HUES48 (cell line): ENCODE measurements at regions not wholly inside any gene's neighbourhood (a gene's known extent, or its start where the extent isn't known, plus 50 kb on each side); places are given as distances from the start of the nearest gene placed in this dataset.

ENCODE experiments used
- H3K27ac ChIP-seq: one replicate; pipeline ENCODE4 v1.7.0; 2013; ENCODE audit warnings: low read depth, low read length, inconsistent platforms
- H3K27me3 ChIP-seq: 2 replicates; pipeline ENCODE4 v1.6.1; 2013; ENCODE audit warnings: mild to moderate bottlenecking, low read length; ENCODE audit not compliant: control insufficient read depth, insufficient read depth
- H3K36me3 ChIP-seq: 2 replicates; pipeline ENCODE4 v1.6.1; 2013; ENCODE audit warnings: low read length; ENCODE audit not compliant: control insufficient read depth, insufficient read depth
- H3K4me1 ChIP-seq: 2 replicates; pipeline ENCODE4 v1.6.1; 2013; ENCODE audit warnings: mild to moderate bottlenecking, low read length; ENCODE audit not compliant: control insufficient read depth, insufficient read depth
- H3K4me3 ChIP-seq: 2 replicates; pipeline ENCODE4 v1.5.1; 2013; ENCODE audit warnings: mild to moderate bottlenecking, low read depth, low read length
- H3K9ac ChIP-seq: 2 replicates; pipeline ENCODE4 v1.6.1; 2013; ENCODE audit warnings: mild to moderate bottlenecking, low read depth, low read length, moderate library complexity
- H3K9me3 ChIP-seq: 2 replicates; pipeline ENCODE4 v1.6.1; 2013; ENCODE audit warnings: low read length; ENCODE audit not compliant: control insufficient read depth, insufficient read depth

DNA sequence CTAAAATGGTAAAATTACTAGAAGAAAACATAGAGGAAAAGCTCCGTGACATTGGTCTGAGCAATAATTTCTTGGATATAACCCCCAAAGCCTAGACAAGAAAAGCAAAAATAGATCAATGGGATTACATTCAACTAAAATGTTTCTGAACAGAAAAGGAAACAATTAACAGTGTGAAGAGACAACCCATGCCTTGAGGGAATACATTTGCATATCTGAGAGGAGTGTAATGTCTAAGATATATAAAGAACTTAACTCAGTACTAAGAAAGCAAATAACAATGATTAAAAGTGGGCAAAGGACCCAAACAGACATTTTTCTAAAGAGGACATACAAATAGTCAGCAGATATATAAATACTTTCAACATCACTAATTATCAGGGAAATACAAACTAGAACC is 206.2 kb downstream of the VAPA start:
- Histone ChIP-seq H3K9me3 (peaks cover 7% of the 10 kb centered on the region; the same call in 1 of the 2 replicates), H3K36me3 (no peaks in the 10 kb centered on the region), H3K4me1 (peaks cover 19% of the 10 kb centered on the region), H3K9ac (no peak overlapping the region), H3K4me3 (no peak overlapping the region), H3K27me3 (no peaks in the 10 kb centered on the region), H3K27ac (no peak overlapping the region)

DNA sequence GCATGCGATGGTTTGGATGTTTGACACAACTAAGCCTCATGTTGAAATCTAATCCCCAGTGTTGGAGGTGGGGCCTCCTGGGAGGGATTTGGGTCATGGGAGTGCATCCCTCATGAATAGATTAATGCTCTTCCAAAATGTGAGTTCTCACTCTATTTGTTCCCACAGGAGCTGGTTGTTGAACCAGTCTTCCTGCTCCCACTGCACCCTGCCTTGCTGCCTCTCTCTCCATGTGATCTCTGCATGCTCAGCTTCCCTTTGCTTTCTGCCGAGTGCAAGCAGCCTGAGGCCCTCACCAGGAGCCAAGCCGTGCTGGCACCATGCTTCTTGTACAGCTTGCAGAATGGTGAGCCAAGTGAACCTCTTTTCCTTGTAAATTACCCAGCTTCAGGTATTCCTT is 206.8 kb downstream of the VAPA start:
- Histone ChIP-seq H3K4me3 (no peak overlapping the region), H3K4me1 (peaks cover 14% of the 10 kb centered on the region), H3K9me3 (peaks cover 7% of the 10 kb centered on the region; the same call in 1 of the 2 replicates), H3K36me3 (no peaks in the 10 kb centered on the region), H3K9ac (no peak overlapping the region), H3K27me3 (no peaks in the 10 kb centered on the region), H3K27ac (no peak overlapping the region)

DNA sequence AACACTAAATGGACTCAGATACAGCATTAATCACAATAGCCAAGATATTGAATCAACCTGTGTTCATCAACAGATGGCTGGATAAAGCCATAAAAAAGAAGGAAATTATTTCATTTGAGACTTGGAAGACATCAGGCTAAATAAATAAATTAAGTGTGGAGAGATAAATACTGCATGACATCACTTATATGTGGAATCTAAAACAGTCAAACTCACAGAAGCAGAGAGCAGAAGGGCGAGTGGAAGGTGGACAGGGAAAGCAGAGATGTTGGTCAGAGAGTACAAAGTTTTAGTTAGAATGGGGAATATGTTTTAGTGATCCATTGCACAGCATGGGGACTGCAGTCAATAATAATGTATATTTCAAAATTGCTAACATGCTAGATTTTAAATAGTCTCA is 207.2 kb downstream of the VAPA start:
- peaks cover 14% of the 10 kb centered on the region for H3K4me1 ChIP-seq
- H3K9me3 ChIP-seq, result peaks cover 7% of the 10 kb centered on the region; the same call in 1 of the 2 replicates
- H3K9ac ChIP-seq, result no peak overlapping the region
- H3K4me3 ChIP-seq, result no peak overlapping the region
- H3K27ac ChIP-seq, result no peak overlapping the region
- no peaks in the 10 kb centered on the region for H3K36me3 ChIP-seq
- H3K27me3 ChIP-seq, result no peaks in the 10 kb centered on the region

DNA sequence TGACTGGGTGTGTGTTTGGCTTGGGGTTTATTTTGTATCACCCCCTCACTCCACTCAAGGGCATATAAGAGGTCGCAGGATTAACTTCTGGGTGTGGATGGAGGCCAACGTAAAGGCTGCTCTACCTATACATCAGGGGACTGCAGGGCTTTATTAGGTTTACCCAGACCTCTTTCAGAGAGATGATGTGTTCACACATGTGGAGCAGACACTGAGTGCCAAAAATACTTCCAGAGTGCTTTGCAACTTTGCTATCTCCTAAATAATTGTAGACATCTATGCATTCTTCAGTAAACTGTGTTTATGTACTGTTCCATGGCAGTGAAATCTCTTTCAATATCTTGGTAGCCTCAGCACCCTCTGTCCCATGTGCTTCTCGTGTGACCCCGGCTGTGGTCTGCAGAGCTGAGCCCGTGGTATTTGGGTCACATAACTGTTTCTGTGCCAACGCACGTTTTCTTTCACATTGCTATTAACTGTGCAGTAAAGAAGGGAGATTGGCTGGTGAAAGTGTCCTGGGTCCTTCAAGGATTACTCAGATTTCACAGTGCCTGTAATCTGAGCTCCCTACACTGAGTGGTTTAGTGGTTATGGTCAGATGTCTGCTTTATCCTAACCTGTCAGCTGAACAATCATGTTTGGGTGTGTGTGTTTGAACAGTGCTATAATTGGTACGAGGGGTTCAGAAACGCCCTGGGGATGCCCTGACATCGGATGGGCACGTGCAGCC is 208.1 kb downstream of the VAPA start:
- Histone ChIP-seq H3K4me3 (no peak overlapping the region), H3K9ac (no peak overlapping the region), H3K36me3 (no peaks in the 10 kb centered on the region), H3K27ac (no peak overlapping the region), H3K27me3 (no peaks in the 10 kb centered on the region), H3K4me1 (peaks cover 12% of the 10 kb centered on the region), H3K9me3 (peaks cover 7% of the 10 kb centered on the region; the same call in 1 of the 2 replicates)

DNA sequence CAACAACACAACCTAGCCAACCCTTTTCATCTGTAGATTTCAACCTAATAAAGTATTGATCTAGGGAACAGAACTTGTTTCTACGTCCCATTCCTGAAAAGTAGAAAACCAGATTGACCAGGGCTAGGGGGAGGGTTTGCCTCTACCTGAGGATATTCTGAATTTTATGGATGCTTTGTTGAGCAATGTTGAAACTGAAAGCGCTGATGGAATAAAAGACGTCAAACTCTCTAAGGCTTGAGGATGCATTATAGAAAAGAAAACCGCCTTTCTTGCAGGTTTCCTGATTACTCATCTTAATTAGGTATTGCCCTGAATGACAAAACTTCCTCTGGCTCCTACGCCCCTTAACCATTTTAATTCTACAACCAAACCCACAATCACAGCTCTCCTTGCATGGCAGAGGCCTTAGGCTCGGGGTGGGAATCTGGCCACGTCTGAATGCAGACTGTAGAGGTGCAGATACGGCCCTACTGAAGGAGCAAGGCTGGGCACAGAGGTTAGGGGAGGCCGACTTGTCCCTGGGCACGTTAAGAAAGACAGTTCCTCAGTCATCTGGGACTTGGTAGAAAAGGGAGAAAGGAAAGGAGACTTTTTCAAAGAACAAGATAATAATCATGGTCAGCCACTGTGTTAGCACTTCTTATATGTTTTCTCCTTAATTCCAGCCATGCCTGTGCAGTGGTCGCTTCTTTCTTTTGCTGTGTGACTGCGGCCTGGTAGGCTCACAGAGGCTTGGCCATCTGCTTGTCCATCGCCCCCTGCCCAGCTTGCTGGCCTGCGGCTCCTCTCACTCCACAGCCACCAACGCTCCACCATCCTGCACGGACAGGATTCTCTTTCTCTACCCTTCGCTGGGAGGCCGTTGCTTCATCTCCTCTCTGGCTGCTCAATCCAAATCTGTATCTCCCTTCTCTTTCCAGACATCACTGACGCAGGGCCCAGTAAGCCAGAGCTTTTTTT is 209.5 kb downstream of the VAPA start:
- H3K27me3 ChIP-seq, result no peaks in the 10 kb centered on the region
- H3K9ac ChIP-seq, result no peak overlapping the region
- H3K4me1 ChIP-seq, result peaks cover 11% of the 10 kb centered on the region
- no peak overlapping the region for H3K4me3 ChIP-seq
- H3K27ac ChIP-seq, result no peak overlapping the region
- H3K36me3 ChIP-seq, result no peaks in the 10 kb centered on the region
- H3K9me3 ChIP-seq, result peaks cover 7% of the 10 kb centered on the region; the same call in 1 of the 2 replicates

DNA sequence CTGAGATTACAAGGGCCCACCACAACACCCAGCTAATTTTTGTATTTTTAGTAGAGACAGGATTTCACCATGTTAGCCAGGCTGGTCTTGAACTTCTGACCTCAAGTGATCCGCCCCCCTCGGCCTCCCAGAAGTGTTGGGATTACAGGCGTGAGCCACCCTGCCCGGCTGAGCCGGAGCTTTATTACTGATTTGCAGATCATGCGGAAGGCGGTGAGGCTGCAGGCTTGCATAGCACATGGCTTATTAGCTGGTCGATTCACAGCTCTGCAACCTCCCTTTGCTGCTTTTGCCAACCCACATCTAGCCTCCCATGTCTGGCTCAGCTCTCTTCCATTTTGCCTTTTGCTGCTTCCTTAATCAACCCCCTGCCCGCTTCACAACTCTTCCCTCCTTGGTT is 210.3 kb downstream of the VAPA start:
- Histone ChIP-seq H3K9me3 (peaks cover 5% of the 10 kb centered on the region; the same call in 1 of the 2 replicates), H3K4me1 (peaks cover 11% of the 10 kb centered on the region), H3K27ac (no peak overlapping the region), H3K27me3 (no peaks in the 10 kb centered on the region), H3K36me3 (no peaks in the 10 kb centered on the region), H3K4me3 (no peak overlapping the region), H3K9ac (no peak overlapping the region)

DNA sequence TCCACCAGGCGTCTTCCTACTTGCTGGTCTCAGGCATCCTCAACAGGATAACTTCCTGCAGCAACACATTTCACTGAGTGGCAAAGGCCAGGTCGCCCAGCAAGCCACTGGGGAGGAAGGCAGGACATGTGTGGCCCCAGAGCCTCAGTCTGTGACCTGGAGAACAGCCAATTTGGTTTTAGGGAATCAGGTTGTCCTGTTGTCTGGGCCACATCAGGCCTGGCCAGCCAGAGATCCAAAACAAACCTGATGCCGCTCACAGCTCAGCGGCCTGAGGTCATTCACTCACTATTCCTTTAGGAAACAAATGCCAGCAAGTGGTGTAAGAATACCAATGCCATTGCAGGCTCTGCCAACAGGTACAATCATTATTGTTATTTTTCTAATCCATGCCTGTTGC is 210.7 kb downstream of the VAPA start:
- Histone ChIP-seq H3K36me3 (no peaks in the 10 kb centered on the region), H3K9me3 (peaks cover 2% of the 10 kb centered on the region; the same call in 1 of the 2 replicates), H3K4me3 (no peak overlapping the region), H3K4me1 (peaks cover 11% of the 10 kb centered on the region), H3K27me3 (no peaks in the 10 kb centered on the region), H3K27ac (no peak overlapping the region), H3K9ac (no peak overlapping the region)

DNA sequence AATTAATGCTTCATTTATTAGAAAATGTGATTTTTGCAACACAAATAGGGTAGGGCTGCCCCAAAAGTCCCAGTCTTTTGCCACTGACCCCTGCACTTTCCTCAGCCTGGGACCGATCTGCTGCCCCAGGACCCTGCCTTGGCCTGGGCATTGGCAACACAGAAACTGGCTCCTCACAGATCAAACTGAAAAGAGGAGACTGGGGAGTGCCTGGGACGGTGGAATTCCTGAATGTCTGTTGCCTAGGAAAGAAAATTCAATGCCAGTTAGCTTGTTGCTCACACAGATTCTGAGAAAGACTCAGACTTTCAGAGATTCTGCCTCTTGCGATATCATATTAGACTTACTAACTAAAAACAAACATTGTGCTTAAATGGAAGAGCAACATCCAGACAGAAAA is 211.2 kb downstream of the VAPA start:
- Histone ChIP-seq H3K27ac (no peak overlapping the region), H3K4me3 (no peak overlapping the region), H3K9ac (no peak overlapping the region), H3K27me3 (no peaks in the 10 kb centered on the region), H3K4me1 (peaks cover 11% of the 10 kb centered on the region), H3K36me3 (no peaks in the 10 kb centered on the region), H3K9me3 (no peaks in the 10 kb centered on the region)

DNA sequence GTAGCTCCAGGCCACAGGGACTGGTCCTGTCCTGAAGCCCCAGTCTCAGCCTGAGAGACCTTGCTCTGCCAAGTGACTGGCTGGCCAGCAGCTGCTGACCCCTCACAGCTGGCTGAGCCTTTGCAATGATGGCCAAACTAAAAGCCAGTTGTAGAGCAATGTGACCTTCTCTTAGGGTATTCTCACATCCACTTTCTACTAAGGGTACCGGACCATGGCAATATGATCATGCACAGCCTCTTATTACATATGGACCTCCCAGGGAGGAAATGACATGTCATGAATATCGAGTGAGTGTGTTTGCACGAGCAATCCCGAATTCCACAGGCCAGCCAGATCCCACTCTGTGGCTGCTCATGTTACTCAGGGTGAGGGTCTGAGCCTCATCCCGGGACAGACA is 213.9 kb downstream of the VAPA start:
- no peak overlapping the region for H3K27ac ChIP-seq
- H3K27me3 ChIP-seq, result no peaks in the 10 kb centered on the region
- H3K4me3 ChIP-seq, result no peak overlapping the region
- H3K9ac ChIP-seq, result no peak overlapping the region
- no peaks in the 10 kb centered on the region for H3K9me3 ChIP-seq
- H3K4me1 ChIP-seq, result peaks cover 16% of the 10 kb centered on the region
- no peaks in the 10 kb centered on the region for H3K36me3 ChIP-seq

DNA sequence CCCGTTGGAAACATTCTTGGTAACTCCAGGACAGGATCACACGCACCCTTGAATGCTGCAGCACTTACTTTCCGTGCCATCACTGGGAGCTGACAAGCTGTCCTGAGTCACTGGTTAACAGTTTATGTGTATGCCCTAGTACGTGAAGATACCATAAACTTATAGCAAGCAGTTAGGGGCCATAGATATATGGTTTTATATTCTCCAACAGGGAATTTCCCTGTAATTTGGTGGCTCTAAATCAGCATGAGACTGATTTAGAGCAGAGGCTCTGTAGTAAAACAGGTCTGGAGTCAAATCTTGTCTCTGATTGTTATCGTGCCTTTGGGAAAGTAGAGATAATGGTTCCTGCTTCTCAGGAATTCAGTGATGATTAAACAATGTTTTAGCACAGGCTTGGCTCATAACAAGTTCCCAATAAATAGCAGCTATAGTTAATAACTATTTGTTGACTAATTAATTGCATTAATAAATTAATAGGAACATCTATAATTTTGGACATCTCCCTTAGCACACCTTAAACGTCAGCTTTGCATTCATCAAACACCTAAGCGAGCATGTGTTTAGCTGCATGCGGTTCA is 215.2 kb downstream of the VAPA start:
- Histone ChIP-seq H3K4me3 (no peak overlapping the region), H3K9ac (no peak overlapping the region), H3K27ac (no peak overlapping the region), H3K9me3 (no peaks in the 10 kb centered on the region), H3K27me3 (no peaks in the 10 kb centered on the region), H3K4me1 (peaks cover 8% of the 10 kb centered on the region; the same call in 1 of the 2 replicates), H3K36me3 (no peaks in the 10 kb centered on the region)
